Muscle of leg (tissue), 3 donors: ENCODE measurements at regions not wholly inside any gene's neighbourhood (a gene's known extent, or its start where the extent isn't known, plus 50 kb on each side); places are given as distances from the start of the nearest gene placed in this dataset.

Experiments
- DNase-seq: peaks from one replicate; pipeline ENCODE4 v3.0.0; 2013
- H3K27ac ChIP-seq: one replicate; pipeline ENCODE4 v1.5.1; 2013; ENCODE audit warnings: mild to moderate bottlenecking, low read length, control low read depth
- H3K27me3 ChIP-seq: one replicate; pipeline ENCODE4 v1.6.1; 2013; ENCODE audit warnings: low read length; ENCODE audit not compliant: control insufficient read depth, insufficient read depth
- H3K36me3 ChIP-seq: one replicate; pipeline ENCODE4 v1.6.1; 2013; ENCODE audit warnings: low read length; ENCODE audit not compliant: control insufficient read depth, insufficient read depth
- H3K4me1 ChIP-seq: one replicate; pipeline ENCODE4 v1.6.1; 2013; ENCODE audit warnings: low read length; ENCODE audit not compliant: control insufficient read depth, insufficient read depth
- H3K4me3 ChIP-seq: one replicate; pipeline ENCODE4 v1.5.1; 2013; ENCODE audit warnings: low read length, control low read depth
- H3K9me3 ChIP-seq: replicated peaks from 2 replicates; pipeline ENCODE4 v1.6.1; 2013; ENCODE audit warnings: low read depth, low read length; ENCODE audit not compliant: control insufficient read depth
- WGBS: methylation state at CpG from one replicate; pipeline ENCODE4 v1.1.5; 2013; ENCODE audit warnings: missing lambda C conversion rate; ENCODE audit not compliant: insufficient coverage; 5-methylcytosine and 5-hydroxymethylcytosine counted together

GRCh38 chr20:11716239-11716944 lies 201.3 kb upstream of the BTBD3 start:
- peak; percentile 13 for DNase-seq
- Histone ChIP-seq H3K9me3 (no peaks in the 10 kb centered on the region), H3K4me3 (no peak overlapping the region), H3K4me1 (no peaks in the 10 kb centered on the region), H3K36me3 (no peaks in the 10 kb centered on the region), H3K27ac (no peak overlapping the region), H3K27me3 (no peaks in the 10 kb centered on the region)
- WGBS: 53% methylated on average over 2 of the region's 4 CpGs

GRCh38 chr20:11716945-11717248 lies 200.8 kb upstream of the BTBD3 start:
- no peaks in the 10 kb centered on the region for H3K9me3 ChIP-seq
- no peaks in the 10 kb centered on the region for H3K36me3 ChIP-seq
- H3K4me3 ChIP-seq: no peak overlapping the region
- H3K4me1 ChIP-seq: no peaks in the 10 kb centered on the region
- H3K27ac ChIP-seq: no peak overlapping the region
- no peaks in the 10 kb centered on the region for H3K27me3 ChIP-seq
- WGBS: 80% methylated on average over 1 of the region's 1 CpG
- DNase-seq: no peak

GRCh38 chr20:11717562-11717961 lies 200.1 kb upstream of the BTBD3 start:
- no peak for DNase-seq
- H3K27me3 ChIP-seq: no peaks in the 10 kb centered on the region
- WGBS: 100% methylated on average over 1 of the region's 3 CpGs
- H3K36me3 ChIP-seq: no peaks in the 10 kb centered on the region
- H3K27ac ChIP-seq: no peak overlapping the region
- H3K4me3 ChIP-seq: no peak overlapping the region
- H3K9me3 ChIP-seq: no peaks in the 10 kb centered on the region
- no peaks in the 10 kb centered on the region for H3K4me1 ChIP-seq

- DNase-seq: no peak
- Histone ChIP-seq H3K27me3 (no peaks in the 10 kb centered on the region), H3K36me3 (no peaks in the 10 kb centered on the region), H3K4me3 (no peak overlapping the region), H3K9me3 (no peaks in the 10 kb centered on the region), H3K27ac (no peak overlapping the region), H3K4me1 (no peaks in the 10 kb centered on the region)
- WGBS: no CpG with 5 or more reads among the region's 1 CpG
Observed at GRCh38 chr20:11718474-11719094, 199.1 kb upstream of the BTBD3 start.

GRCh38 chr20:11719153-11719552 lies 198.5 kb upstream of the BTBD3 start:
- no CpG with 5 or more reads among the region's 4 CpGs for WGBS
- DNase-seq: no peak
- Histone ChIP-seq H3K4me3 (no peak overlapping the region), H3K36me3 (no peaks in the 10 kb centered on the region), H3K27ac (no peak overlapping the region), H3K4me1 (no peaks in the 10 kb centered on the region), H3K27me3 (no peaks in the 10 kb centered on the region), H3K9me3 (no peaks in the 10 kb centered on the region)

- Histone ChIP-seq H3K27ac (no peak overlapping the region), H3K9me3 (no peaks in the 10 kb centered on the region), H3K27me3 (no peaks in the 10 kb centered on the region), H3K36me3 (no peaks in the 10 kb centered on the region), H3K4me1 (no peaks in the 10 kb centered on the region), H3K4me3 (no peak overlapping the region)
- WGBS: no CpG with 5 or more reads among the region's 2 CpGs
- no peak for DNase-seq
Observed at GRCh38 chr20:11721411-11721810, 196.3 kb upstream of the BTBD3 start.

- WGBS: no CpG with 5 or more reads among the region's 3 CpGs
Observed at GRCh38 chr20:11724097-11724496, 193.6 kb upstream of the BTBD3 start.

GRCh38 chr20:11726026-11726425 lies 191.7 kb upstream of the BTBD3 start:
- Histone ChIP-seq H3K4me1 (no peaks in the 10 kb centered on the region), H3K36me3 (no peaks in the 10 kb centered on the region), H3K4me3 (no peak overlapping the region), H3K9me3 (no peaks in the 10 kb centered on the region), H3K27me3 (no peaks in the 10 kb centered on the region), H3K27ac (no peak overlapping the region)
- 100% methylated on average over 1 of the region's 3 CpGs for WGBS
- DNase-seq: peak; percentile 42

More at GRCh38 chr20:11724097-11724496, 193.6 kb upstream of the BTBD3 start:
- Histone ChIP-seq H3K36me3 (no peaks in the 10 kb centered on the region), H3K27ac (no peak overlapping the region), H3K4me3 (no peak overlapping the region), H3K4me1 (no peaks in the 10 kb centered on the region), H3K9me3 (no peaks in the 10 kb centered on the region), H3K27me3 (no peaks in the 10 kb centered on the region)
- DNase-seq: no peak

GRCh38 chr20:11727708-11728107 lies 190.0 kb upstream of the BTBD3 start:
- H3K27ac ChIP-seq: no peak overlapping the region
- H3K9me3 ChIP-seq: no peaks in the 10 kb centered on the region
- H3K36me3 ChIP-seq: no peaks in the 10 kb centered on the region
- no peak for DNase-seq
- H3K4me3 ChIP-seq: no peak overlapping the region
- H3K27me3 ChIP-seq: no peaks in the 10 kb centered on the region
- WGBS: 60% methylated on average over 1 of the region's 1 CpG
- no peaks in the 10 kb centered on the region for H3K4me1 ChIP-seq

- Histone ChIP-seq H3K36me3 (no peaks in the 10 kb centered on the region), H3K27ac (no peak overlapping the region), H3K4me3 (no peak overlapping the region), H3K9me3 (no peaks in the 10 kb centered on the region), H3K27me3 (no peaks in the 10 kb centered on the region), H3K4me1 (no peaks in the 10 kb centered on the region)
- DNase-seq: no peak
- no CpG with 5 or more reads among the region's 2 CpGs for WGBS
Observed at GRCh38 chr20:11728937-11729336, 188.8 kb upstream of the BTBD3 start.

GRCh38 chr20:11729806-11730205 lies 187.9 kb upstream of the BTBD3 start:
- H3K27me3 ChIP-seq: no peaks in the 10 kb centered on the region
- no peaks in the 10 kb centered on the region for H3K4me1 ChIP-seq
- H3K9me3 ChIP-seq: no peaks in the 10 kb centered on the region
- DNase-seq: no peak
- no peak overlapping the region for H3K27ac ChIP-seq
- WGBS: no CpG with 5 or more reads among the region's 1 CpG
- H3K4me3 ChIP-seq: no peak overlapping the region
- H3K36me3 ChIP-seq: no peaks in the 10 kb centered on the region
